Sigmoid colon (tissue), 4 donors: ENCODE measurements at regions not wholly inside any gene's neighbourhood (a gene's known extent, or its start where the extent isn't known, plus 50 kb on each side); places are given as distances from the start of the nearest gene placed in this dataset.

Experiments
- EP300 ChIP-seq, 4 donors: sonication (generic); formaldehyde crosslinking; IDR thresholded peaks; one replicate each; pipeline ENCODE4 v1.6.1; 2017; ENCODE audit warnings: antibody characterized with exemption in 4 of 4
- POLR2A ChIP-seq, 2 donors: fragments of 450-650 bp; IDR thresholded peaks; one replicate each; pipeline ENCODE4 v1.6.1; 2016; ENCODE audit warnings: antibody characterized with exemption in 2 of 2, mild to moderate bottlenecking in 2 of 2, moderate library complexity in 2 of 2
- POLR2AphosphoS5 ChIP-seq, 4 donors: sonication (generic); formaldehyde crosslinking; IDR thresholded peaks; one replicate each; pipeline ENCODE4 v1.6.1; 2017; ENCODE audit warnings: antibody characterized with exemption in 4 of 4
- TF ChIP-seq, protein P1 (sequence below), 4 experiments: fragments of 450-650 bp in 3 of 4; fragments of 200-600 bp in 1 of 4; IDR thresholded peaks; one replicate each; pipeline ENCODE4 v1.5.1; 2016 to 2019; ENCODE audit warnings: antibody characterized with exemption in 4 of 4, mild to moderate bottlenecking in 3 of 4, moderate library complexity in 2 of 4

DNA sequence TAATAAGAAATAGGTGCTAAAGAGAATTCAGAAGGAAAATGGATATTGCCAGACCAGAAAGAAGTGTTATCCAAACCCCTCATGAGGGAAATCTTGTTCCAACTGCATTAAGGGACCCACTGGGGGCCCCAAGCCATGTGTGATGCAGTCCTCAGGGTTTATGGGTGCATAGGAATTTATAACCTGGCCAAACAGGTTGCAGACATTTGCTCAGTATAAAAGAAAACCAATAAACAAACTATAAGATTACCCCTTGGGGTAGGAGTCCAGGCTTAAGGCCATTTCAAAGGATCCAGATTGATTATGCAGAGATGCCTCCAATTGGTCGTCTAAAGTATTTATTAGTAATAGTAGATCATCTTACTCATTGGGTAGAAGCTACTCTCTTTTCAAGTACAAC is 240.9 kb upstream of the DIO3 start:
- TF ChIP-seq, protein P1, sequence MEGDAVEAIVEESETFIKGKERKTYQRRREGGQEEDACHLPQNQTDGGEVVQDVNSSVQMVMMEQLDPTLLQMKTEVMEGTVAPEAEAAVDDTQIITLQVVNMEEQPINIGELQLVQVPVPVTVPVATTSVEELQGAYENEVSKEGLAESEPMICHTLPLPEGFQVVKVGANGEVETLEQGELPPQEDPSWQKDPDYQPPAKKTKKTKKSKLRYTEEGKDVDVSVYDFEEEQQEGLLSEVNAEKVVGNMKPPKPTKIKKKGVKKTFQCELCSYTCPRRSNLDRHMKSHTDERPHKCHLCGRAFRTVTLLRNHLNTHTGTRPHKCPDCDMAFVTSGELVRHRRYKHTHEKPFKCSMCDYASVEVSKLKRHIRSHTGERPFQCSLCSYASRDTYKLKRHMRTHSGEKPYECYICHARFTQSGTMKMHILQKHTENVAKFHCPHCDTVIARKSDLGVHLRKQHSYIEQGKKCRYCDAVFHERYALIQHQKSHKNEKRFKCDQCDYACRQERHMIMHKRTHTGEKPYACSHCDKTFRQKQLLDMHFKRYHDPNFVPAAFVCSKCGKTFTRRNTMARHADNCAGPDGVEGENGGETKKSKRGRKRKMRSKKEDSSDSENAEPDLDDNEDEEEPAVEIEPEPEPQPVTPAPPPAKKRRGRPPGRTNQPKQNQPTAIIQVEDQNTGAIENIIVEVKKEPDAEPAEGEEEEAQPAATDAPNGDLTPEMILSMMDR (IDR thresholded peaks at IDR 0.05), result no peak
- TF ChIP-seq POLR2AphosphoS5 (IDR thresholded peaks at IDR 0.05) (no peak), EP300 (IDR thresholded peaks at IDR 0.05) (no peak), POLR2A (IDR thresholded peaks at IDR 0.05) (no peak)
